DND-41 (cell line): ENCODE measurements at regions not wholly inside any gene's neighbourhood (a gene's known extent, or its start where the extent isn't known, plus 50 kb on each side); places are given as distances from the start of the nearest gene placed in this dataset.

ENCODE experiments used
- EZH2 ChIP-seq: IDR thresholded peaks from 3 replicates; pipeline ENCODE4 v1.6.1; 2012; ENCODE audit warnings: borderline replicate concordance, low read depth, mild to moderate bottlenecking, moderate library complexity, low read length, inconsistent platforms; ENCODE audit not compliant: severe bottlenecking
- TF ChIP-seq, protein P1 (sequence below): IDR thresholded peaks from 2 replicates; pipeline ENCODE4 v1.5.1; 2012; ENCODE audit warnings: borderline replicate concordance, low read length, moderate library complexity, mild to moderate bottlenecking; ENCODE audit not compliant: poor library complexity, severe bottlenecking; ENCODE audit errors: extremely low read depth

DNA sequence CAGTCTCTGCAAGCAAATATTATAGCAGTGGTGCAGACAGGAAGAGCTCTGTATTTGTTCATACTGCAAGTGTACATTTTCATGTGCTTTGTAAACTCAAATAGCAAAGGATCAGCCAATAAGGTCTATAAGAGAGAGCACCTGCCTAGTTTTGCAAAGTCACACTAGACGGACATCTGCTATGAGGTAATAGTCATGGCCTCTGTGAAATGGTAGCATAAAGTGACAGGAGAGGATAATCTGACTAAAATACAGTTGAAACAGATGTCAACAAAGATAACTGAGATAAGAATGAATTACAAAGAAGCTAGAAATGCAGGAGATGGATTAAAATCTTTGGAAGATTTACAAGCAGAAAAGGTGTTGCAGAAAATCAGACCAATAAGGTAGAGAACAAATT lies 70.6 kb upstream of the SPON1 start:
- TF ChIP-seq, protein P1, sequence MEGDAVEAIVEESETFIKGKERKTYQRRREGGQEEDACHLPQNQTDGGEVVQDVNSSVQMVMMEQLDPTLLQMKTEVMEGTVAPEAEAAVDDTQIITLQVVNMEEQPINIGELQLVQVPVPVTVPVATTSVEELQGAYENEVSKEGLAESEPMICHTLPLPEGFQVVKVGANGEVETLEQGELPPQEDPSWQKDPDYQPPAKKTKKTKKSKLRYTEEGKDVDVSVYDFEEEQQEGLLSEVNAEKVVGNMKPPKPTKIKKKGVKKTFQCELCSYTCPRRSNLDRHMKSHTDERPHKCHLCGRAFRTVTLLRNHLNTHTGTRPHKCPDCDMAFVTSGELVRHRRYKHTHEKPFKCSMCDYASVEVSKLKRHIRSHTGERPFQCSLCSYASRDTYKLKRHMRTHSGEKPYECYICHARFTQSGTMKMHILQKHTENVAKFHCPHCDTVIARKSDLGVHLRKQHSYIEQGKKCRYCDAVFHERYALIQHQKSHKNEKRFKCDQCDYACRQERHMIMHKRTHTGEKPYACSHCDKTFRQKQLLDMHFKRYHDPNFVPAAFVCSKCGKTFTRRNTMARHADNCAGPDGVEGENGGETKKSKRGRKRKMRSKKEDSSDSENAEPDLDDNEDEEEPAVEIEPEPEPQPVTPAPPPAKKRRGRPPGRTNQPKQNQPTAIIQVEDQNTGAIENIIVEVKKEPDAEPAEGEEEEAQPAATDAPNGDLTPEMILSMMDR, result no peak
- TF ChIP-seq EZH2, result no peak
